ENCODE measurements at regions not wholly inside any gene's neighbourhood (a gene's known extent, or its start where the extent isn't known, plus 50 kb on each side); places are given as distances from the start of the nearest gene placed in this dataset.

DNA sequence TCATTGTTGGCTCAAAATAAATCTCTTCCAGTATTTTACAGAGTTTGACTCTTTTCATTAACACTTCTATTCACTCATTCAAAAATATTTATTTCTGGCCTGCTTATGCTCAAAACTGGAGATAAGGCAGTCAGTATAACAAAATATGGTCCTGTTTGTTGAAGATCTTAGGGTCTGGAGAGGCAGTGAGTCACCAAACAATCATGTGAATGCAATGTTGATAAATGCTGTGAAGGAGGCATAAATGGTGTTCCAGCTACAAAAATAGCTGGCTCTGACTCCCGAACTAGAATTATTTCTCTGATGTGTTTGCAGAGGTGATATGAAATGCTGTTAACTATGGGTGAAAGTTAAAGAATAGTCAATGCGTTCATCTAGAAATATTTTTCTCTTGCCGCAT, 390.6 kb downstream of the AASDHPPT start:
- H3K56ac ChIP-seq (ENCODE audit: insufficient read length, low read depth, low read length): no peak overlapping the region
- H3K4me1 ChIP-seq (ENCODE audit: insufficient read depth, low read length): no peaks in the 10 kb centered on the region
- Mint-ChIP-seq H3K27ac (no peak overlapping the region), H3K4me1 (peaks cover 4 to 8% of the 10 kb centered on the region in 2 experiments), H3K27me3 (ENCODE audit: low read depth) (no peaks in the 10 kb centered on the region), H3K9me3 (no peaks in the 10 kb centered on the region), H3K4me3 (no peak overlapping the region), H3K36me3 (ENCODE audit: insufficient read depth in 1 of 3, low read depth in 3 of 3) (no peaks in the 10 kb centered on the region)
- H3K4ac ChIP-seq (ENCODE audit: low read depth, low read length): no peak overlapping the region
- H4K5ac ChIP-seq (ENCODE audit: insufficient read length, low read depth, low read length): no peak overlapping the region
- no peaks in the 10 kb centered on the region for H4K20me1 ChIP-seq (ENCODE audit: control insufficient read depth, insufficient read depth, insufficient read length)
- H4K91ac ChIP-seq (ENCODE audit: insufficient read length, low read depth, low read length): no peak overlapping the region
- no peak overlapping the region for H3K9ac ChIP-seq (ENCODE audit: extremely low read depth, insufficient read length, low read length)
- no peak overlapping the region for H2BK15ac ChIP-seq (ENCODE audit: low read depth, low read length)
- no peak for DNase-seq
- H3K79me1 ChIP-seq (ENCODE audit: insufficient read depth, low read depth, low read length, poor library complexity, severe bottlenecking): no peaks in the 10 kb centered on the region
- no peak overlapping the region for H3K18ac ChIP-seq (ENCODE audit: insufficient read length, low read depth, low read length)
- H2AFZ ChIP-seq (ENCODE audit: low read length): no peak overlapping the region
- H4K8ac ChIP-seq (replicated peaks; ENCODE audit: insufficient read length, low read depth, low read length): no peak overlapping the region
- H3K23ac ChIP-seq (ENCODE audit: insufficient read length, low read depth, low read length): no peak overlapping the region
- no peaks in the 10 kb centered on the region for H3K23me2 ChIP-seq (ENCODE audit: insufficient read length, low read depth, low read length, poor library complexity, severe bottlenecking)
- no peaks in the 10 kb centered on the region for H3K27me3 ChIP-seq (ENCODE audit: insufficient read depth, low read length)
- TF ChIP-seq, protein P1, sequence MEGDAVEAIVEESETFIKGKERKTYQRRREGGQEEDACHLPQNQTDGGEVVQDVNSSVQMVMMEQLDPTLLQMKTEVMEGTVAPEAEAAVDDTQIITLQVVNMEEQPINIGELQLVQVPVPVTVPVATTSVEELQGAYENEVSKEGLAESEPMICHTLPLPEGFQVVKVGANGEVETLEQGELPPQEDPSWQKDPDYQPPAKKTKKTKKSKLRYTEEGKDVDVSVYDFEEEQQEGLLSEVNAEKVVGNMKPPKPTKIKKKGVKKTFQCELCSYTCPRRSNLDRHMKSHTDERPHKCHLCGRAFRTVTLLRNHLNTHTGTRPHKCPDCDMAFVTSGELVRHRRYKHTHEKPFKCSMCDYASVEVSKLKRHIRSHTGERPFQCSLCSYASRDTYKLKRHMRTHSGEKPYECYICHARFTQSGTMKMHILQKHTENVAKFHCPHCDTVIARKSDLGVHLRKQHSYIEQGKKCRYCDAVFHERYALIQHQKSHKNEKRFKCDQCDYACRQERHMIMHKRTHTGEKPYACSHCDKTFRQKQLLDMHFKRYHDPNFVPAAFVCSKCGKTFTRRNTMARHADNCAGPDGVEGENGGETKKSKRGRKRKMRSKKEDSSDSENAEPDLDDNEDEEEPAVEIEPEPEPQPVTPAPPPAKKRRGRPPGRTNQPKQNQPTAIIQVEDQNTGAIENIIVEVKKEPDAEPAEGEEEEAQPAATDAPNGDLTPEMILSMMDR (conservative IDR thresholded peaks at IDR 0.05): no peak
- no peak overlapping the region for H2AK5ac ChIP-seq (ENCODE audit: insufficient read length, low read length)
- no peak overlapping the region for H2BK20ac ChIP-seq (ENCODE audit: low read depth, low read length, poor library complexity, severe bottlenecking)
- no peak overlapping the region for H2BK12ac ChIP-seq (ENCODE audit: insufficient read length, low read depth, low read length)
- H3K79me2 ChIP-seq (ENCODE audit: insufficient read depth, low read length): no peaks in the 10 kb centered on the region
- H2BK5ac ChIP-seq (ENCODE audit: insufficient read length, low read length): no peak overlapping the region
- no peak overlapping the region for H3T11ph ChIP-seq (ENCODE audit: low read length)
- WGBS (ENCODE audit: extremely low coverage, insufficient read length, low lambda C conversion rate): no CpG with 5 or more reads among the region's 3 CpGs
- H3K9me3 ChIP-seq (ENCODE audit: control insufficient read depth, low read depth, low read length): no peaks in the 10 kb centered on the region
- H3K4me2 ChIP-seq (ENCODE audit: insufficient read depth, insufficient read length, low read length): no peak overlapping the region
- no peak overlapping the region for H3K14ac ChIP-seq (ENCODE audit: insufficient read depth, low read length)
- no peak overlapping the region for H3K27ac ChIP-seq (ENCODE audit: insufficient read length, low read depth, low read length)
- no peak overlapping the region for H2BK120ac ChIP-seq (ENCODE audit: low read depth, low read length, poor library complexity, severe bottlenecking)

Measured in H9 (cell line).